Heart right ventricle (tissue), 16 donors: ENCODE measurements at regions not wholly inside any gene's neighbourhood (a gene's known extent, or its start where the extent isn't known, plus 50 kb on each side); places are given as distances from the start of the nearest gene placed in this dataset.
"Not testable (repeated sequence)": the region's sequence is repeated elsewhere in the genome, so short reads cannot be mapped to it uniquely, and the experiment has no call there.

Experiments
- ATAC-seq, 8 donors: fragments of 200-7000 bp; cut with Tn5 transposase; one replicate each; pipeline ENCODE4 v1.9.1; 2020; ENCODE audit warnings: mild to moderate bottlenecking in 8 of 8, moderate library complexity in 8 of 8, moderate number of reproducible peaks in 1 of 8
- DNase-seq, 2 donors: peaks; one replicate each; pipeline ENCODE4 v3.0.0-alpha.2; 2020
- H3K27ac ChIP-seq, 10 donors: fragments of 200-600 bp; sonication (generic) in 2 of 10; one replicate each; pipeline versions ENCODE4 v1.5.0 to v1.8.0; 2020 to 2022; ENCODE audit warnings: mild to moderate bottlenecking in 3 of 10
- H3K27me3 ChIP-seq, 7 donors: fragments of 200-600 bp; one replicate each; pipeline ENCODE4 v1.8.0; 2021 to 2022; ENCODE audit warnings: mild to moderate bottlenecking in 2 of 7
- H3K36me3 ChIP-seq, 9 donors: fragments of 200-600 bp; sonication (generic) in 1 of 9; one replicate each; pipeline versions ENCODE4 v1.5.0 to v1.8.0; 2020 to 2022; ENCODE audit warnings: mild to moderate bottlenecking in 2 of 9
- H3K4me1 ChIP-seq, 9 donors: fragments of 200-600 bp; sonication (generic) in 1 of 9; one replicate each; pipeline versions ENCODE4 v1.5.0 to v1.8.0; 2020 to 2022; ENCODE audit warnings: mild to moderate bottlenecking in 4 of 9
- H3K4me3 ChIP-seq, 10 donors: fragments of 200-600 bp; sonication (generic) in 2 of 10; one replicate each; pipeline versions ENCODE4 v1.5.0 to v1.8.0; 2020 to 2022; ENCODE audit warnings: mild to moderate bottlenecking in 7 of 10, moderate library complexity in 2 of 10
- H3K9me3 ChIP-seq, 11 donors: fragments of 200-600 bp in 10 of 11; sonication (generic) in 2 of 11; one replicate each; pipeline versions ENCODE4 v1.5.0 to v1.8.0; 2013 to 2022; ENCODE audit warnings: mild to moderate bottlenecking in 2 of 11, control low read depth in 1 of 11, moderate library complexity in 1 of 11
- WGBS, 2 donors: extraction: QIAGEN DNeasy Blood & Tissue Kit; methylation state at CpG; one replicate each; pipeline ENCODE4 v1.1.7; 2013; ENCODE audit warnings: inconsistent platforms in 1 of 2; 5-methylcytosine and 5-hydroxymethylcytosine counted together
- intact Hi-C, 10 donors: fragments of 100-400 bp; cut with DNase I; formaldehyde crosslinking; loops; one replicate each; pipeline versions ENCODE4 v1.11.1 to v1.14.2; 2022
- TF ChIP-seq, protein P1 (sequence below), 9 donors: fragments of 200-600 bp; sonication (generic) in 2 of 9; IDR thresholded peaks; one replicate each; pipeline versions ENCODE4 v1.5.0 to v1.8.0; 2021 to 2022; ENCODE audit warnings: antibody characterized with exemption in 9 of 9, mild to moderate bottlenecking in 5 of 9, moderate library complexity in 1 of 9
- donor health status: Arrhythmogenic right ventricular cardiomyopathy.
- donor health status: ischemic (EF 13 %, LVEDD 7.1; RV severe dilation, severe dysfunction).
- donor health status: healthy with polysubstance abuse.
- donor health status: DM: no; HTN: yes; CAD: no.
- donor health status: DM: no; HTN: no; CAD: no.
- donor health status: ischemic (EF 25% LVEDD 6.9; RV normal size, moderate dysfunction).
- donor health status: ischemic (EF 25% LVEDD 5.7; RV mildly dilated, moderate dysfunction).
- donor health status: healthy.
- donor health status: DM: yes; HTN: yes; CAD: no.
- donor health status: Ischemic cardiomyopathy.
- donor health status: ischemic (EF 35%, LVEDD 5.7; RV mildly dilated, moderate dysfunction).
- donor health status: nonischemic (EF 11% LVEDD 7.7; RV severe dilation, severe dysfunction).
- donor health status: DM: yes; HTN: yes; CAD: no.
- donor health status: PGD.
- donor health status: ischemic (EF 29% LVEDD 5.4; RV normal size, mild dysfunction).
- donor health status: nonischemic (EF 23%, LVEDD 6.1; RV moderate dilation, normal function).

DNA sequence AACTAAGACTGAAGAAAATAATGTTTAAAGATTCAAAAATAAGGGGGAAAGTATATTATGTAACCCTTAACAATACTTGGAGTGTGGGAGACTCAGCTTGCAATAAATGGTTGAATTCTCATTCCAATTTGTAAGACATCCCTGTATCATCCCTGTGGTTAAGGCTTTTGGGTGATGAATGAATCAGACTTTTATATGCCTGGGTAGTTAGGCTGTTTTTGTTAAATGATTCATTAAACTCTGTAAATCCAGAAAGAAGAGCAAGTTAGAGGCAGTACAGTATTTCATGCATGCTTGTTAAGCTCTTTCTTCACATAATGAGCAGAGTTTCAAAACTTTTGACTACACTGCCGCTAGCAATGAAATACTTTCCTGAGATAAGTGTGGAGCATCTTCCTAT, 948.8 kb downstream of the SOCS6 start:
- TF ChIP-seq, protein P1, sequence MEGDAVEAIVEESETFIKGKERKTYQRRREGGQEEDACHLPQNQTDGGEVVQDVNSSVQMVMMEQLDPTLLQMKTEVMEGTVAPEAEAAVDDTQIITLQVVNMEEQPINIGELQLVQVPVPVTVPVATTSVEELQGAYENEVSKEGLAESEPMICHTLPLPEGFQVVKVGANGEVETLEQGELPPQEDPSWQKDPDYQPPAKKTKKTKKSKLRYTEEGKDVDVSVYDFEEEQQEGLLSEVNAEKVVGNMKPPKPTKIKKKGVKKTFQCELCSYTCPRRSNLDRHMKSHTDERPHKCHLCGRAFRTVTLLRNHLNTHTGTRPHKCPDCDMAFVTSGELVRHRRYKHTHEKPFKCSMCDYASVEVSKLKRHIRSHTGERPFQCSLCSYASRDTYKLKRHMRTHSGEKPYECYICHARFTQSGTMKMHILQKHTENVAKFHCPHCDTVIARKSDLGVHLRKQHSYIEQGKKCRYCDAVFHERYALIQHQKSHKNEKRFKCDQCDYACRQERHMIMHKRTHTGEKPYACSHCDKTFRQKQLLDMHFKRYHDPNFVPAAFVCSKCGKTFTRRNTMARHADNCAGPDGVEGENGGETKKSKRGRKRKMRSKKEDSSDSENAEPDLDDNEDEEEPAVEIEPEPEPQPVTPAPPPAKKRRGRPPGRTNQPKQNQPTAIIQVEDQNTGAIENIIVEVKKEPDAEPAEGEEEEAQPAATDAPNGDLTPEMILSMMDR (IDR thresholded peaks at IDR 0.05), result no peak
- H3K27ac ChIP-seq, result no peak overlapping the region
- intact Hi-C loops, result no loop called here
- no peaks in the 10 kb centered on the region for H3K27me3 ChIP-seq
- no peaks in the 10 kb centered on the region for H3K4me1 ChIP-seq
- H3K36me3 ChIP-seq, result no peaks in the 10 kb centered on the region
- no peak for ATAC-seq
- H3K9me3 ChIP-seq, result no peaks in the 10 kb centered on the region
- no peak for DNase-seq
- no peak overlapping the region for H3K4me3 ChIP-seq
- 72 to 85% methylated on average over 1 of the region's 1 CpG for WGBS, 2 donors

DNA sequence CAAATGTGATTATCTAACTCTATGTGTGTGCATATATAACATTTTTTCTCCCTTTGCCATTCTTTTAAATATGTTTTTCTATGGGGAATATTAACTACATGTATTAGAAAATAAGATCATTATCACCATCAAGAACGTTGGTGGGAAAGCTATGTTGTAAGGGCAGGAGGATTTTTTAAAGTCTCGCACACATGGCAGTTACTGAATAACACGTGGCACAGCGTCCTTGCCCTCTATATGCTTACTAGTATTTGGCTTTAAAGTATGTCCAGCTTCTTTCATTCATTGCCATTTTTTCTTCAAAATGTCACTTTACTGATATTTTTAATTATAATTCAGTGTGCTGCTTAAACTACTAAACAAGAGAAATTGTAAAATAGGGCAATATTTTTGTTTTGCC, 944.3 kb downstream of the SOCS6 start:
- intact Hi-C loops, result no loop called here
- Histone ChIP-seq H3K27me3 (no peaks in the 10 kb centered on the region), H3K9me3 (no peaks in the 10 kb centered on the region), H3K4me3 (no peak overlapping the region), H3K36me3 (no peaks in the 10 kb centered on the region), H3K27ac (no peak overlapping the region), H3K4me1 (no peaks in the 10 kb centered on the region)
- TF ChIP-seq, protein P1 (IDR thresholded peaks at IDR 0.05), result no peak
- 71 to 81% methylated on average over 4 of the region's 4 CpGs for WGBS, 2 donors
- no peak for ATAC-seq
- DNase-seq, result no peak

DNA sequence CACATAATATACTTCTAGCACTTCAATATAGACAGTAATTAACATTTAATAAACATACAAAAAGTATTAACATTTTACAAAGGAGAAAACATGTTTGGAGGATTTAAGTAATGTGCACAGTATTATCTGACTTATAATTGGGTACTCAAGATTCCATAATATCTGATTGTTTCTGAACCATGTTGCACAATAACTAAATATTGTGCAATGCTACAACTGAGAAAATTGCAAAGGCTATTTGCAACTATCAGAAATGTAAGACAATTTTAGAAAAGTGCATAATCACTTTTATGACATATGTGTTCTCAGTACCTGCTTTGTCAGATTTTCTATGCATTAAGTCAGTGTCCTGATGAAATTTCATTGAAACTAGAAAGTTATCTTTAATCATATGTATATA, 934.6 kb downstream of the SOCS6 start:
- Histone ChIP-seq H3K27me3 (no peaks in the 10 kb centered on the region), H3K27ac (no peak overlapping the region), H3K4me1 (no peaks in the 10 kb centered on the region), H3K36me3 (no peaks in the 10 kb centered on the region), H3K4me3 (no peak overlapping the region), H3K9me3 (no peaks in the 10 kb centered on the region)
- DNase-seq (no peak), ATAC-seq (no peak)
- intact Hi-C loops, result no loop called here
- TF ChIP-seq, protein P1 (IDR thresholded peaks at IDR 0.05), result no peak

DNA sequence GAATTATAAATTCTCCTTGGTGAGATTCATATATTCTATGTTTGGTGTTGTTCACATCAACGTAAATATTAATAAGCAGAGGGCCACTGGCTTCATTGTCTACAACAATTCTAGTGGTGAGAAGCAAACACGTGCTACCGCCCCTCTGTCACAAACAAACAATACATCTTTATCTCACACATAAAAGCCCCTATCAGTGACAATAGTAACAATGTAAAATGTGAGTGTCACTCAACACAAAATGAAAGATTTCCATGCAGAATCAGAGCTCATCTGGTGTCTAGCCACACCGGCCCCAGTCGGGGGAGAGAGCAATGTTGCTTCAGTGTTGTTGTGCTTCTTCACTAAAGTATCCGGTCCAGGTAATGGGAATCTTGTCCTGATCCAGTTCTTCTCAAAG, 932.6 kb downstream of the SOCS6 start:
- H3K36me3 ChIP-seq, result no peaks in the 10 kb centered on the region
- 88 to 91% methylated on average over 6 of the region's 6 CpGs for WGBS, 2 donors
- H3K9me3 ChIP-seq, result peaks cover 0 to 4% (median 0%) of the 10 kb centered on the region in 11 donors
- no peak for ATAC-seq
- no peak overlapping the region for H3K27ac ChIP-seq
- H3K4me3 ChIP-seq, result no peak overlapping the region
- H3K4me1 ChIP-seq, result no peaks in the 10 kb centered on the region
- no peaks in the 10 kb centered on the region for H3K27me3 ChIP-seq
- intact Hi-C loops, result no loop called here
- TF ChIP-seq, protein P1 (IDR thresholded peaks at IDR 0.05), result no peak
- no peak for DNase-seq

DNA sequence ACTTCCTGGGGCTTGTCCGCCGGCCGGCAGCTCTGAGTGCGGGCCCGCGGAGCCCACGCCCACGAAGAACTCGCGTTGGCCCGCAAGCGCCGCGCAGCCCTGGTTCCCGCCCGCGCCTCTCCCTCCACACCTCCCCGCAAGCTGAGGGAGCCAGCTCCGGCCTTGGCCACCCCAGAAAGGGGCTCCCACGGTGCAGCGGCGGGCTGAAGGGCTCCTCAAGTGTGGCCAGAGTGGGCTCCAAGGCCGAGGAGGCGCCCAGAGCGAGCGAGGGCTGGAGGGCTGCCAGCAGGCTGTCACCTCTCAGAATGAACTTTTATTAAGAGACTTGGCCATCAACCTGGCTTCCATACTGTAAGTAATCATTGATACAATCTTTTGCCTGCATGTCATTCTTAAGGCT, 923.9 kb downstream of the SOCS6 start:
- intact Hi-C loops, H3K4me3 ChIP-seq, H3K27ac ChIP-seq: not testable (repeated sequence)

More for the DNA sequence above, 923.9 kb downstream of the SOCS6 start:
- 92 to 96% methylated on average over 26 of the region's 26 CpGs for WGBS, 2 donors
- not testable (repeated sequence) for H3K27me3 ChIP-seq, H3K36me3 ChIP-seq, H3K4me1 ChIP-seq, ATAC-seq, DNase-seq
- peaks cover 0 to 17% (median 0%) of the 10 kb centered on the region in 11 donors for H3K9me3 ChIP-seq
